Osteoblast (primary cell): ENCODE measurements at regions not wholly inside any gene's neighbourhood (a gene's known extent, or its start where the extent isn't known, plus 50 kb on each side); places are given as distances from the start of the nearest gene placed in this dataset.

ENCODE experiments used
- DNase-seq: peaks from one replicate; pipeline ENCODE4 v3.0.0; 2011; ENCODE audit warnings: low spot score, mixed read lengths; ENCODE audit not compliant: insufficient read length; ENCODE audit errors: missing footprints
- H2AFZ ChIP-seq: 2 replicates; pipeline ENCODE4 v1.6.0; 2011; ENCODE audit warnings: mild to moderate bottlenecking, low read length
- H3K27ac ChIP-seq: 2 replicates; pipeline ENCODE4 v1.5.1; 2011; ENCODE audit warnings: mild to moderate bottlenecking, low read depth, low read length, moderate library complexity
- H3K27me3 ChIP-seq: 2 replicates; pipeline ENCODE4 v1.6.0; 2012; ENCODE audit warnings: mild to moderate bottlenecking, control low read depth, inconsistent platforms, low read length, moderate library complexity; ENCODE audit not compliant: insufficient read depth
- H3K36me3 ChIP-seq: 2 replicates; pipeline ENCODE4 v1.5.1; 2011; ENCODE audit warnings: mild to moderate bottlenecking, low read length, control low read depth, moderate library complexity; ENCODE audit not compliant: insufficient read depth
- H3K4me1 ChIP-seq: 2 replicates; pipeline ENCODE4 v1.5.1; 2011; ENCODE audit warnings: mild to moderate bottlenecking, low read length, control low read depth, moderate library complexity; ENCODE audit not compliant: insufficient read depth
- H3K4me2 ChIP-seq: 2 replicates; pipeline ENCODE4 v1.6.0; 2011; ENCODE audit warnings: mild to moderate bottlenecking, low read length; ENCODE audit not compliant: insufficient read depth
- H3K4me3 ChIP-seq: fragments of 200-600 bp; sonication (generic); 3 replicates; pipeline ENCODE4 v1.5.1; 2012; ENCODE audit warnings: mild to moderate bottlenecking, low read length, inconsistent platforms; ENCODE audit not compliant: insufficient read depth
- H3K79me2 ChIP-seq: 2 replicates; pipeline ENCODE4 v1.6.0; 2012; ENCODE audit warnings: mild to moderate bottlenecking, low read length, control low read depth, inconsistent platforms; ENCODE audit not compliant: insufficient read depth
- H3K9me3 ChIP-seq: 2 replicates; pipeline ENCODE4 v1.5.1; 2011; ENCODE audit warnings: low read depth, low read length, control low read depth
- H4K20me1 ChIP-seq: 2 replicates; pipeline ENCODE4 v1.6.0; 2012; ENCODE audit warnings: mild to moderate bottlenecking, low read length, control low read depth; ENCODE audit not compliant: insufficient read depth
- CTCF ChIP-seq: IDR thresholded peaks from 2 replicates; pipeline ENCODE4 v1.5.1; 2011; ENCODE audit warnings: mild to moderate bottlenecking, low read depth, low read length, moderate library complexity; ENCODE audit errors: extremely low read depth

- Histone ChIP-seq H4K20me1 (no peaks in the 10 kb centered on the region), H3K9me3 (no peaks in the 10 kb centered on the region), H3K4me3 (peak overlapping the region; percentile 22), H3K36me3 (no peaks in the 10 kb centered on the region), H3K27me3 (no peaks in the 10 kb centered on the region), H3K27ac (peak overlapping the region; percentile 21), H3K79me2 (no peaks in the 10 kb centered on the region), H2AFZ (peak overlapping the region; percentile 52), H3K4me1 (peaks cover 14% of the 10 kb centered on the region), H3K4me2 (peak overlapping the region; percentile 50)
- DNase-seq: peak; percentile 10
- TF ChIP-seq CTCF: no peak
These were observed 378.5 kb downstream of the LMO7 start for GRCh38 chr13:76014406-76015318.

GRCh38 chr13:76012091-76012721, 376.1 kb downstream of the LMO7 start:
- peaks cover 14% of the 10 kb centered on the region for H3K4me1 ChIP-seq
- peak overlapping the region; percentile 3 for H3K4me2 ChIP-seq
- no peak for TF ChIP-seq CTCF
- no peaks in the 10 kb centered on the region for H3K27me3 ChIP-seq
- H3K36me3 ChIP-seq: no peaks in the 10 kb centered on the region
- peak overlapping the region; percentile 17 for H2AFZ ChIP-seq
- H3K4me3 ChIP-seq: no peak overlapping the region
- H3K9me3 ChIP-seq: no peaks in the 10 kb centered on the region
- H4K20me1 ChIP-seq: no peaks in the 10 kb centered on the region
- H3K27ac ChIP-seq: no peak overlapping the region
- H3K79me2 ChIP-seq: no peaks in the 10 kb centered on the region
- no peak for DNase-seq

GRCh38 chr13:76009267-76009890, 373.2 kb downstream of the LMO7 start:
- Histone ChIP-seq H3K79me2 (no peaks in the 10 kb centered on the region), H2AFZ (no peak overlapping the region), H3K4me2 (no peak overlapping the region), H3K4me1 (peaks cover 8% of the 10 kb centered on the region), H3K27ac (no peak overlapping the region), H3K27me3 (no peaks in the 10 kb centered on the region), H3K9me3 (no peaks in the 10 kb centered on the region), H3K36me3 (no peaks in the 10 kb centered on the region), H4K20me1 (no peaks in the 10 kb centered on the region), H3K4me3 (no peak overlapping the region)
- DNase-seq: no peak
- no peak for TF ChIP-seq CTCF

- H4K20me1 ChIP-seq: no peaks in the 10 kb centered on the region
- no peak overlapping the region for H2AFZ ChIP-seq
- H3K9me3 ChIP-seq: no peaks in the 10 kb centered on the region
- no peaks in the 10 kb centered on the region for H3K36me3 ChIP-seq
- no peaks in the 10 kb centered on the region for H3K27me3 ChIP-seq
- no peaks in the 10 kb centered on the region for H3K4me1 ChIP-seq
- no peak overlapping the region for H3K4me2 ChIP-seq
- TF ChIP-seq CTCF: no peak
- DNase-seq: no peak
- H3K27ac ChIP-seq: no peak overlapping the region
- no peak overlapping the region for H3K4me3 ChIP-seq
- H3K79me2 ChIP-seq: no peaks in the 10 kb centered on the region
These were observed 368.3 kb downstream of the LMO7 start for GRCh38 chr13:76004416-76004815.
